ENCODE measurements at regions not wholly inside any gene's neighbourhood (a gene's known extent, or its start where the extent isn't known, plus 50 kb on each side); places are given as distances from the start of the nearest gene placed in this dataset.

GRCh38 chr21:45338311-45339017 is 50.8 kb upstream of the POFUT2 start:
- no peak for DNase-seq
- in situ Hi-C loops (cut with HindIII; ENCODE audit: low pct_ligation_motif_present, low pct_unique_long_range_greater_than_20kb, low sequenced_read_pairs) = no loop called here

GRCh38 chr21:45339421-45340402 is 52.0 kb upstream of the POFUT2 start:
- DNase-seq = no peak
- in situ Hi-C loops (cut with HindIII; ENCODE audit: low pct_ligation_motif_present, low pct_unique_long_range_greater_than_20kb, low sequenced_read_pairs) = no loop called here

GRCh38 chr21:45340515-45340914 is 52.8 kb upstream of the POFUT2 start:
- no peak for DNase-seq
- in situ Hi-C loops (cut with HindIII; ENCODE audit: low pct_ligation_motif_present, low pct_unique_long_range_greater_than_20kb, low sequenced_read_pairs) = no loop called here

- in situ Hi-C loops (cut with HindIII; ENCODE audit: low pct_ligation_motif_present, low pct_unique_long_range_greater_than_20kb, low sequenced_read_pairs) = no loop called here
- no peak for DNase-seq
Measured at GRCh38 chr21:45341261-45341660, 53.6 kb upstream of the POFUT2 start.

- in situ Hi-C loops (cut with HindIII; ENCODE audit: low pct_ligation_motif_present, low pct_unique_long_range_greater_than_20kb, low sequenced_read_pairs) = no loop called here
- DNase-seq = no peak
Measured at GRCh38 chr21:45341779-45342178, 54.1 kb upstream of the POFUT2 start.

DNA sequence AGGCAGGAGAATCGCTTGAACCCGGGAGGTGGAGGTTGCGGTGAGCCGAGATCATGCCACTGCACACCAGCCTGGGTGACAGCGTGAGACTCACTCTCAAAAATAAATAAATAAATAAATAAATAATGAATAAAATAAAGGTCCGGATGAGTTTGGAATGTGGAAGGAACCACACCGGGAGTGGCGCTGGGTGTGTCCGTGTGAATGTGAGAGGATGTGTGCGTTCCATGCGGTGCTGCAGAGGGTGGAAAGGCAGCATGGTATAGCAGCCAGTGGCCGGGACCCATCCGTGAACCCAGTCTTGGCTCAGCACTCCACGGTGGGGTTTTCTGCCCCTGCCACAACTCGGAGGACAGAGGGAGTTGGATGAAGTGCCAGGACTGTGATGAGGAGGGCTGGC is 56.2 kb upstream of the POFUT2 start:
- in situ Hi-C loops (cut with HindIII; ENCODE audit: low pct_ligation_motif_present, low pct_unique_long_range_greater_than_20kb, low sequenced_read_pairs) = no loop called here
- DNase-seq = no peak

DNA sequence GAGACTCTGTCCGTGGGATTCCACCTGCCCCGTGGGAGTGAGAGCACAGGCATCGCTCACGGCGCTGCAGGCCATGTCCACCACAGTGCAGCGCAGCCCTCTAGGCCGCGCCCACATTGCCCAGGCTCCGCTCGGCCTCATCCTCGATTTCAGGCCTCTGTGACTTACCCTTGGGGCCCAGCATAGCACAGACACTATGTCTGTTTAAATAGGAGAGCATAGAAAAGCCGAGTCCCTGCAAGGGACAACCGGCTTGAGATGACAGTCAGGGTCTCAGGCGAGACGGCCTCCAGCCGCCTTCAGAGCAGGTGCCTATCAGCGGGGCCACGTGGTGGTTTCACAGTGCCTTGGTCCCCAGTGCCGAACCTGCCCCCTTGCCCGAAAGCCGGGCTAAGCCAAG is 56.9 kb upstream of the POFUT2 start:
- in situ Hi-C loops (cut with HindIII; ENCODE audit: low pct_ligation_motif_present, low pct_unique_long_range_greater_than_20kb, low sequenced_read_pairs) = no loop called here
- no peak for DNase-seq

- DNase-seq = no peak
- in situ Hi-C loops (cut with HindIII; ENCODE audit: low pct_ligation_motif_present, low pct_unique_long_range_greater_than_20kb, low sequenced_read_pairs) = no loop called here
Measured at GRCh38 chr21:45347048-45347711, 57.8 kb upstream of the COL18A1 start.

DNA sequence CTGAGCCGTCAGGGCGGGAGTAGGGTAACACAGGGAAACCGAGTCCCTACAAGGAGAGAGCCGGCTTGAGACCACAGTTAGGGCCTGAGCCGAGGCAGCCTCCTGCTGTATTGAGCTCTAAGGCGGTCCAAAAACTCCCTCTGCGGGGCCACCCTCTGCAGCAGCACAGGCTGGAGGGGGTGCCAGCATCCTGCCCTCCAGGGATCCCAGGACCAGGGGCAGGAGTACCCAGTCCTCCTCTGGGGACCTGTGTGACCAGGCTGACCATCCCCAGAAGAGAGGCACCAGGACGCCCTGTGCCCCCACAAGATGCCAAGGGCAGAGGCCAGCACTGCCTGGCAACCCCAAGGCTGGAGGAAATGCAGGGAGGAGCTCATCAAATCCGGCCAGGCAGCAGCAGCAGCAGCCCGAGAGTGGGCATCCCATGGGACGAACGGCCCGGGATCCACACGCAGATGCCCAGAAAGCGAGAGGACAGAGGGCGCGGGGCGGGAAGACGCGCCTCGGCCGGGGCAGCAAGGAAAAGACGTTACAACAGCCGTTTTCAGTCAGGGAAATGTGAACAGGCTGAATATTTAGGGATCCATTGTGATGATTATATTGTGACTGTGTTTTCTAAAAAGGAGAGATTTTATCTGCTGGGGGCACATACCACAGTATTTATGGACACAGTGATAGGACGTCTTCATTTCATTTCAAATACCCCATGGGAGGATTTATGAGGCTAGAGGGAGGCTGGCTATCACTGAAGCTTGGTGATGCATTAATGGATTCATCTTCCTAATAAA is 57.1 kb upstream of the COL18A1 start:
- in situ Hi-C loops (cut with HindIII; ENCODE audit: low pct_ligation_motif_present, low pct_unique_long_range_greater_than_20kb, low sequenced_read_pairs) = no loop called here
- DNase-seq = no peak

GRCh38 chr21:45348591-45349327 is 56.2 kb upstream of the COL18A1 start:
- in situ Hi-C loops (cut with HindIII; ENCODE audit: low pct_ligation_motif_present, low pct_unique_long_range_greater_than_20kb, low sequenced_read_pairs) = no loop called here
- DNase-seq = no peak

GRCh38 chr21:45350206-45350854 is 54.6 kb upstream of the COL18A1 start:
- no peak for DNase-seq
- in situ Hi-C loops (cut with HindIII; ENCODE audit: low pct_ligation_motif_present, low pct_unique_long_range_greater_than_20kb, low sequenced_read_pairs) = no loop called here

GRCh38 chr21:45351061-45351460 is 53.9 kb upstream of the COL18A1 start:
- in situ Hi-C loops (cut with HindIII; ENCODE audit: low pct_ligation_motif_present, low pct_unique_long_range_greater_than_20kb, low sequenced_read_pairs) = no loop called here
- no peak for DNase-seq

DNA sequence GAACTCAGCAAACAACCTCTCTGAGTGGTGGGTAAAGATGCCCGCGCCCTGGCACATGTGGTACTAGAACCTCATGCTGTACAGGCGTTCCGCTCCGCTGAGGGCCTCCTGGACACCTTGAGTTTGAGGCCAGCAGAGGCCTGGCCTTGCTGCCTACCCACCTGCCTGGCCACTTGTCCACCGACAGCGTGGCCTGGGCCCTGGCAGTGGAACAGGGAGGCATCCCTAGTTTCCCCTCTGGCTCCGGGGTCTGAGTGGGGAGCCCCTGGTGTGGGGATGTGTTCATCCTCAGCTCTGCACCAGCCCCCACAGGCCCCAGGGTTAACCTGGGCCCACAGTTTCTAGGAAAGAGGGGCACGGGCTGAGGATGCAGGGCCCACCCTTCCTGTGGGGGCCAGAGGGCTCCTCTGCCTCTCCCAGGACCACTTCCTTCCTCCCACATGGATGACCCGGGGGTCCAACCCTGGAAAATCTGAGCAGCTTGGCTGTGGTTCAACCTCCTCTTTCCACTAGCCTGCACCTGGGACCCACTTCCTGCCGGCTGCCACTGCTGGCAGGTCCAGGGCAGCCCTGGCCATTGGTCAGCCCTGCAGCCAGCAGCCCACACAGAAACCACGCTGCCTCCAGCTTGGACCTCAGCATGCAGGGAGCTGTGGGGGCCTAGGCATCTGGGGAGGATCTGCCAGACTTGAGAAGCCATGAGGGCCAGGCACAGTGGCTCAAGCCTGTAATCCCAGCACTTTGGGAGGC is 53.3 kb upstream of the COL18A1 start:
- DNase-seq = peak; percentile 14
- in situ Hi-C loops (cut with HindIII; ENCODE audit: low pct_ligation_motif_present, low pct_unique_long_range_greater_than_20kb, low sequenced_read_pairs) = no loop called here

- in situ Hi-C loops (cut with HindIII; ENCODE audit: low pct_ligation_motif_present, low pct_unique_long_range_greater_than_20kb, low sequenced_read_pairs) = no loop called here
- no peak for DNase-seq
Measured at GRCh38 chr21:45352621-45353139, 52.3 kb upstream of the COL18A1 start.

DNA sequence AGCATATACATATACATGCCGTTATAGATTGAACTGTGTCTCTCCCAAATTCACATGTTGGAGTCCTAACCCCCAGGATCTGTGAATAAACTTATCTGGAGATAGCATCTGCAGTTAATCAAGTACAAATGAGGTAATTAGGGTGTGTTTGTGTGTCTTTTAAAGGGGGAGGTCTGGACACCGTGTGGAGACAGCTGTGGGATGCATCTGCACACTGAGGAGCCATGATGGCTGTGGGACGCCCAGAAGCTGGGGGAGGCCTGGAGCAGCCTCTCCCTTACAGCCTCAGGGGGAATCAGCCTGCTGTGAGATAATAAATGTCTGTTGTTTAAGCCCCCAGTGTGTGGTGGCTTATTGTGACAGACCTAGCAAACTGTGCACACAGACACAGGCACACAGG is 51.8 kb upstream of the COL18A1 start:
- DNase-seq = no peak
- in situ Hi-C loops (cut with HindIII; ENCODE audit: low pct_ligation_motif_present, low pct_unique_long_range_greater_than_20kb, low sequenced_read_pairs) = no loop called here

- no peak for DNase-seq
- in situ Hi-C loops (cut with HindIII; ENCODE audit: low pct_ligation_motif_present, low pct_unique_long_range_greater_than_20kb, low sequenced_read_pairs) = no loop called here
Measured at GRCh38 chr21:45354970-45355369, 50.0 kb upstream of the COL18A1 start.

Measured in ACHN (cell line).